GM13976 (cell line): ENCODE measurements at regions not wholly inside any gene's neighbourhood (a gene's known extent, or its start where the extent isn't known, plus 50 kb on each side); places are given as distances from the start of the nearest gene placed in this dataset.

ENCODE experiments used
- DNase-seq: peaks from one replicate; pipeline ENCODE4 v3.0.0; 2012; ENCODE audit warnings: low spot score
- CTCF ChIP-seq: IDR thresholded peaks from 2 replicates; pipeline ENCODE4 v1.5.1; 2012; ENCODE audit warnings: borderline replicate concordance, mild to moderate bottlenecking; ENCODE audit not compliant: insufficient read depth; ENCODE audit errors: extremely low read depth, missing control alignments, control extremely low read depth
- in situ Hi-C: fragments of 300-500 bp; cut with MboI; formaldehyde crosslinking; loops from one replicate; pipeline ENCODE4 v1.12.0; 2022; ENCODE audit warnings: low sequenced_read_pairs, mixed read lengths, inconsistent platforms; ENCODE audit not compliant: unreplicated experiment

GRCh38 chr2:128792476-128793054 lies 473.9 kb upstream of the HS6ST1 start:
- TF ChIP-seq CTCF: no peak
- in situ Hi-C loops: no loop called here
- no peak for DNase-seq

- in situ Hi-C loops: no loop called here
- DNase-seq: no peak
- no peak for TF ChIP-seq CTCF
Observed at GRCh38 chr2:128793404-128793803, 474.7 kb upstream of the HS6ST1 start.

- in situ Hi-C loops: no loop called here
- no peak for TF ChIP-seq CTCF
- no peak for DNase-seq
Observed at GRCh38 chr2:128794285-128794684, 475.6 kb upstream of the HS6ST1 start.

GRCh38 chr2:128796321-128796720 lies 477.7 kb upstream of the HS6ST1 start:
- DNase-seq: no peak
- TF ChIP-seq CTCF: no peak
- in situ Hi-C loops: no loop called here

- DNase-seq: no peak
- no peak for TF ChIP-seq CTCF
- in situ Hi-C loops: no loop called here
Observed at GRCh38 chr2:128797092-128797491, 478.4 kb upstream of the HS6ST1 start.

GRCh38 chr2:128797533-128797932 lies 478.9 kb upstream of the HS6ST1 start:
- no peak for TF ChIP-seq CTCF
- in situ Hi-C loops: no loop called here
- DNase-seq: no peak

GRCh38 chr2:128797937-128798336 lies 479.3 kb upstream of the HS6ST1 start:
- DNase-seq: no peak
- no peak for TF ChIP-seq CTCF
- in situ Hi-C loops: no loop called here
